ENCODE measurements at regions not wholly inside any gene's neighbourhood (a gene's known extent, or its start where the extent isn't known, plus 50 kb on each side); places are given as distances from the start of the nearest gene placed in this dataset.

GRCh38 chr21:35578347-35578782, 482.0 kb downstream of the SETD4 start:
- TF ChIP-seq, protein P1, sequence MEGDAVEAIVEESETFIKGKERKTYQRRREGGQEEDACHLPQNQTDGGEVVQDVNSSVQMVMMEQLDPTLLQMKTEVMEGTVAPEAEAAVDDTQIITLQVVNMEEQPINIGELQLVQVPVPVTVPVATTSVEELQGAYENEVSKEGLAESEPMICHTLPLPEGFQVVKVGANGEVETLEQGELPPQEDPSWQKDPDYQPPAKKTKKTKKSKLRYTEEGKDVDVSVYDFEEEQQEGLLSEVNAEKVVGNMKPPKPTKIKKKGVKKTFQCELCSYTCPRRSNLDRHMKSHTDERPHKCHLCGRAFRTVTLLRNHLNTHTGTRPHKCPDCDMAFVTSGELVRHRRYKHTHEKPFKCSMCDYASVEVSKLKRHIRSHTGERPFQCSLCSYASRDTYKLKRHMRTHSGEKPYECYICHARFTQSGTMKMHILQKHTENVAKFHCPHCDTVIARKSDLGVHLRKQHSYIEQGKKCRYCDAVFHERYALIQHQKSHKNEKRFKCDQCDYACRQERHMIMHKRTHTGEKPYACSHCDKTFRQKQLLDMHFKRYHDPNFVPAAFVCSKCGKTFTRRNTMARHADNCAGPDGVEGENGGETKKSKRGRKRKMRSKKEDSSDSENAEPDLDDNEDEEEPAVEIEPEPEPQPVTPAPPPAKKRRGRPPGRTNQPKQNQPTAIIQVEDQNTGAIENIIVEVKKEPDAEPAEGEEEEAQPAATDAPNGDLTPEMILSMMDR (conservative IDR thresholded peaks at IDR 0.05): no peak
- Histone ChIP-seq H3K18ac (ENCODE audit: insufficient read length, low read depth, low read length) (no peak overlapping the region), H3K27me3 (ENCODE audit: insufficient read depth, low read length) (no peaks in the 10 kb centered on the region), H3K4me1 (ENCODE audit: insufficient read depth, low read length) (no peaks in the 10 kb centered on the region), H3K9ac (ENCODE audit: extremely low read depth, insufficient read length, low read length) (no peak overlapping the region), H2BK12ac (ENCODE audit: insufficient read length, low read depth, low read length) (no peak overlapping the region), H2BK15ac (ENCODE audit: low read depth, low read length) (no peak overlapping the region), H3K4me2 (ENCODE audit: insufficient read depth, insufficient read length, low read length) (no peak overlapping the region), H3K9me3 (ENCODE audit: control insufficient read depth, low read depth, low read length) (no peaks in the 10 kb centered on the region), H2BK20ac (ENCODE audit: low read depth, low read length, poor library complexity, severe bottlenecking) (no peak overlapping the region), H3K14ac (ENCODE audit: insufficient read depth, low read length) (no peak overlapping the region), H4K8ac (replicated peaks; ENCODE audit: insufficient read length, low read depth, low read length) (no peak overlapping the region), H3K4ac (ENCODE audit: low read depth, low read length) (no peak overlapping the region), H3K23me2 (ENCODE audit: insufficient read length, low read depth, low read length, poor library complexity, severe bottlenecking) (no peaks in the 10 kb centered on the region), H3K27ac (ENCODE audit: insufficient read length, low read depth, low read length) (no peak overlapping the region), H3K23ac (ENCODE audit: insufficient read length, low read depth, low read length) (no peak overlapping the region), H3K79me1 (ENCODE audit: insufficient read depth, low read depth, low read length, poor library complexity, severe bottlenecking) (no peaks in the 10 kb centered on the region), H3K56ac (ENCODE audit: insufficient read length, low read depth, low read length) (no peak overlapping the region), H2BK120ac (ENCODE audit: low read depth, low read length, poor library complexity, severe bottlenecking) (no peak overlapping the region), H4K5ac (ENCODE audit: insufficient read length, low read depth, low read length) (no peak overlapping the region), H4K20me1 (ENCODE audit: control insufficient read depth, insufficient read depth, insufficient read length) (no peaks in the 10 kb centered on the region), H4K91ac (ENCODE audit: insufficient read length, low read depth, low read length) (no peak overlapping the region), H2AK5ac (ENCODE audit: insufficient read length, low read length) (no peak overlapping the region), H2BK5ac (ENCODE audit: insufficient read length, low read length) (no peak overlapping the region), H3T11ph (ENCODE audit: low read length) (no peak overlapping the region), H3K79me2 (ENCODE audit: insufficient read depth, low read length) (no peaks in the 10 kb centered on the region), H2AFZ (ENCODE audit: low read length) (no peak overlapping the region)
- Mint-ChIP-seq H3K36me3 (ENCODE audit: insufficient read depth in 1 of 3, low read depth in 3 of 3) (no peaks in the 10 kb centered on the region), H3K27me3 (ENCODE audit: low read depth) (peaks cover 1% of the 10 kb centered on the region; the same call in 1 of the 2 replicates), H3K4me3 (no peak overlapping the region), H3K9me3 (no peaks in the 10 kb centered on the region), H3K4me1 (peaks cover 3 to 9% of the 10 kb centered on the region in 2 experiments; a peak in 2 of 4 replicates), H3K27ac (no peak overlapping the region)
- DNase-seq: no peak
- no CpG with 5 or more reads among the region's 6 CpGs for WGBS (ENCODE audit: extremely low coverage, insufficient read length, low lambda C conversion rate)

Measured in H9 (cell line).